GM18909 (cell line): ENCODE measurements at regions not wholly inside any gene's neighbourhood (a gene's known extent, or its start where the extent isn't known, plus 50 kb on each side); places are given as distances from the start of the nearest gene placed in this dataset.

Experiments
- ATAC-seq: cut with Tn5 transposase; IDR thresholded peaks from one replicate; pipeline ENCODE4 v1.9.1; 2021; ENCODE audit warnings: mild to moderate bottlenecking; ENCODE audit not compliant: unreplicated experiment, poor library complexity

DNA sequence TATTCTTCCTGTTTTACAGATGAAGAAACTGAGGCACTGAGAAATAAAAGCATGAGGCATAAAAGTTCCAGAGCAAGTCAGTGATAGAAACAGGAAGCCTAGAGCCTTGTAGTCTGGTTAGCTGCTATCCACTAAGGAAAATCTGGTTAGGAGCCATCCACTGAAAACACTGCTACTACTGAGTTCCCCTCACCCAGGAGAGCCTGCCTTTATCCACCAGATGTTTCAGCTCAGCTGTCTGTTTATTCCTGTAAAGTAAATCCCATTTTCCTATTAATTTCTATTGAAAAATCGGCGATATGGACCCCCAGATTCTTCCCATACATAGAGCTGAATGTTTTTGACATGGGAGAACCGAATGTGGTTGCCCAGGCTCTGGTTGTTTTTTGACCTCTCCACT is 63.7 kb upstream of the LMO4 start:
- no peak for ATAC-seq

DNA sequence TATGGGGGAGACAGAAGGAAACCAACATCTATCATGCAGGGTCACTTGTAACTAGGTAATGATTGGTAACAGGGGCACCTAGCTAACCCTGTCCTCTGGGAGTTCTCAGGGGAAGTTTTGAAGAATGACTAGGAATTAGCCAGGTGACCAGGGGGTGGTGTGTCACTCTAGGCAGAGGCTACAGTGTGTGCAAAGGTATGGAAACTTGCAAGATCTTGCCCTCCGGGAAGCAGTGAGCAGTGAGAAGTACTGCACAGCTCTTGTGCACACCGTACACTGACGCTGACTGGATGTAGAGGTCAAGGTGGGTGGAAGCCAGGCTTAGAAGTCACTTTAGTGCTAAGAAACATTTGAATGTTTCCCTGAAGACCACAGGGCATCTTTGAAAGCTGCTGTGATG is 62.9 kb upstream of the LMO4 start:
- no peak for ATAC-seq

GRCh38 chr1:87268111-87268510 is 60.6 kb upstream of the LMO4 start:
- no peak for ATAC-seq

DNA sequence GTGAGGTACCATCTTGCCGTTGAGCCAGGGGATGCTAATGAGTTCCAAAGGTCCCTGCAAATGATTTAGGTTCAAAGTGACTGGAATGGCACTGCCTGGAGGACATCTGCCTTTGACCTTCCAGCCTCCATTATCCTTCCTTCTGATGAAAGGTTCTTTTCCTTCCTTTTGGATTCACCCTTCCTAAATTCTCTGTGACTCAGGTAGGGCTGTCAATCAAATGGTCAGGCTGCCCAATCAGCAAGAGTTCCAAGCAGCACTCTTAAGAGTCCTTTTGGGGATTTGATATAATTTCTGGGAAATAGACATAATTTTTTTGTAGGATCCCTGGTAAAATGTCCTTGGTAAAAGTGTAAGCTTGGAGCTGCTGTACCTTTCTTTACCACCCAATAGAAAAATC is 58.8 kb upstream of the LMO4 start:
- ATAC-seq, result no peak

- ATAC-seq, result no peak
Measured at GRCh38 chr1:87273291-87273690, 55.4 kb upstream of the LMO4 start.

GRCh38 chr1:87274851-87275250 is 53.8 kb upstream of the LMO4 start:
- no peak for ATAC-seq

DNA sequence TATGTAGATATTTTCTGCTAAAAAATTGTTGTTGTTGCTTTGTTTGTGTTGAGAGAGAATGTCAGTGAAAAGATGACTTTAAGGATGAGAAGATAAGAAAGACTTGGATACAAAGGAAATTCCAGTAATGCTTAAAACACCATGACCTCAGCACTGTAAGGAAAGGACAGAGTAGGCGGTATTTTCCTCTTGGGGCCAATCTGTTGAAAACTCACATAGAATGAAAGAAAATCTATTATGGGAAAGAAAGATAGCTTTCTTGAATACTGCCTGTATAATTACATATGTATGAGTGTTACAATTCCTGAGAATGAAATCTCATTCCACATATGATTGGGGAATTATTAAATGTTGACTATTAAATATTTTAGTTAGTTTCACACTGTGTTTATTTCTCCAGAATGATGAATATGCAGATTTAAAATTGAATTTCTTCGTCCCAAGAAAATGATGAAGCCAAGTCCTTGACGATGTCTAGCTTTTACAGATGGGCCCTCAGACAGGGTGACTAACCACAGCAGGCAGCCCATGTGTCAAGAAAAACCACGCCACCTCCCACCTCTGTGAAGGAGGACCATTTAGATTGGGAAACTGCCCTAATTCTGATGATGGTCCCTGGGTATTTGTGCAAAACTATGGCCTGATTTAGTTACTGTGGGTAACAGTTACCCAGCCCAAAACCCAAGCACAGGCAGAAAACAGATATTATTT is 49.7 kb upstream of the LMO4 start:
- no peak for ATAC-seq
